Naive thymus-derived CD4-positive, alpha-beta T cell (primary cell): ENCODE measurements at regions not wholly inside any gene's neighbourhood (a gene's known extent, or its start where the extent isn't known, plus 50 kb on each side); places are given as distances from the start of the nearest gene placed in this dataset. TPM values are rescaled to one million over a fixed set of nuclear protein-coding genes. Genes with fewer than 3 reads are reported as not detected.
A peak's percentile ranks its signal among the peaks of the same experiment; 100 is the strongest.
"Not testable (repeated sequence)": the region's sequence is repeated elsewhere in the genome, so short reads cannot be mapped to it uniquely, and the experiment has no call there.

Experiments
- ATAC-seq: fragments of 150-1000 bp; cut with Tn5 transposase; 2 replicates; pipeline ENCODE4 v1.10.0; 2021; ENCODE audit warnings: mild to moderate bottlenecking, moderate library complexity
- CTCF ChIA-PET: fragments of 350-600 bp; sonication (Branson Sonifier 250); formaldehyde crosslinking; loops from one replicate; lab custom pipeline; 2021; ENCODE audit warnings: antibody characterized with exemption; lab: Charles Lee
- POLR2A ChIA-PET: fragments of 350-600 bp; sonication (Branson Sonifier 250); formaldehyde crosslinking; loops from one replicate; lab custom pipeline; 2021; ENCODE audit warnings: antibody characterized with exemption, inconsistent platforms; lab: Charles Lee
- DNase-seq, 9 donors: peaks; one replicate each; pipeline versions ENCODE4 v3.0.0 to v3.0.0-alpha.2; 2020 to 2022; ENCODE audit warnings: mixed read lengths in 1 of 9
- H3K27ac ChIP-seq: one replicate; pipeline ENCODE4 v1.7.0; 2013; ENCODE audit warnings: mild to moderate bottlenecking, low read depth, low read length, moderate library complexity
- H3K27me3 ChIP-seq, 2 donors: one replicate each; pipeline ENCODE4 v1.7.0; 2013; ENCODE audit warnings: low read length in 2 of 2, mild to moderate bottlenecking in 2 of 2, moderate library complexity in 2 of 2; ENCODE audit not compliant: control insufficient read depth in 2 of 2, insufficient read depth in 2 of 2
- H3K36me3 ChIP-seq, 3 experiments: 1 replicate in 2 of 3; 2 replicates in 1 of 3; pipeline ENCODE4 v1.7.0; 2013; ENCODE audit warnings: low read length in 3 of 3, mild to moderate bottlenecking in 3 of 3, moderate library complexity in 1 of 3; ENCODE audit not compliant: insufficient read depth in 3 of 3, control insufficient read depth in 2 of 3
- H3K4me1 ChIP-seq, 2 donors: one replicate each; pipeline ENCODE4 v1.7.0; 2013; ENCODE audit warnings: low read length in 2 of 2, mild to moderate bottlenecking in 2 of 2, moderate library complexity in 1 of 2; ENCODE audit not compliant: control insufficient read depth in 2 of 2, insufficient read depth in 2 of 2
- H3K4me3 ChIP-seq: 2 replicates; pipeline ENCODE4 v1.7.0; 2013; ENCODE audit warnings: mild to moderate bottlenecking, low read length
- H3K9me3 ChIP-seq, 3 experiments: 1 replicate in 2 of 3; 2 replicates in 1 of 3; pipeline ENCODE4 v1.7.0; 2013; ENCODE audit warnings: low read length in 3 of 3; ENCODE audit not compliant: control insufficient read depth in 2 of 3
- H3K27ac Mint-ChIP-seq, 9 donors: one replicate each; pipeline ENCODE4 v1.8.0; 2020 to 2022; ENCODE audit warnings: mixed read lengths in 9 of 9, mild to moderate bottlenecking in 8 of 9, moderate library complexity in 5 of 9, inconsistent platforms in 2 of 9
- H3K27me3 Mint-ChIP-seq, 5 donors: one replicate each; pipeline ENCODE4 v1.8.0; 2021 to 2022; ENCODE audit warnings: mixed read lengths in 5 of 5, mild to moderate bottlenecking in 1 of 5
- H3K36me3 Mint-ChIP-seq, 5 donors: one replicate each; pipeline ENCODE4 v1.8.0; 2020 to 2022; ENCODE audit warnings: mixed read lengths in 5 of 5, mild to moderate bottlenecking in 3 of 5, inconsistent platforms in 1 of 5
- H3K4me1 Mint-ChIP-seq, 7 donors: one replicate each; pipeline ENCODE4 v1.8.0; 2020 to 2022; ENCODE audit warnings: mixed read lengths in 7 of 7, mild to moderate bottlenecking in 3 of 7, inconsistent platforms in 1 of 7
- H3K4me3 Mint-ChIP-seq, 10 donors: one replicate each; pipeline ENCODE4 v1.8.0; 2020 to 2022; ENCODE audit warnings: mild to moderate bottlenecking in 10 of 10, mixed read lengths in 10 of 10, moderate library complexity in 6 of 10, inconsistent platforms in 2 of 10
- H3K9me3 Mint-ChIP-seq, 11 donors: one replicate each; pipeline ENCODE4 v1.8.0; 2020 to 2022; ENCODE audit warnings: mixed read lengths in 11 of 11, mild to moderate bottlenecking in 4 of 11, inconsistent platforms in 1 of 11, moderate library complexity in 1 of 11
- intact Hi-C, 2 donors: fragments of 100-400 bp; cut with micrococcal nuclease; formaldehyde crosslinking; loops; one replicate each; pipeline ENCODE4 v1.15.1; 2023
- microRNA-seq: library from miRNA; unstranded; fragments of <30 nt; microRNA quantifications from one replicate; pipeline ENCODE4 v1.2.0, GENCODE V29; 2022; ENCODE audit warnings: borderline microRNAs expressed

- ChIA-PET CTCF (no interaction called here), POLR2A (no interaction called here)
- ATAC-seq (no peak), DNase-seq (no peak)
- Mint-ChIP-seq H3K4me3 (no peak overlapping the region), H3K36me3 (peaks cover 0 to 4% (median 0%) of the 10 kb centered on the region in 5 donors), H3K27me3 (peaks cover 0 to 22% (median 12%) of the 10 kb centered on the region in 5 donors), H3K4me1 (peaks cover 0 to 4% (median 0%) of the 10 kb centered on the region in 7 donors), H3K27ac (no peak overlapping the region), H3K9me3 (peaks cover 0 to 10% (median 3%) of the 10 kb centered on the region in 11 donors)
- H3K4me3 ChIP-seq = no peak overlapping the region
- H3K27ac ChIP-seq = no peak overlapping the region
- intact Hi-C loops = no loop called here
- no peaks in the 10 kb centered on the region for H3K36me3 ChIP-seq
- no peaks in the 10 kb centered on the region for H3K9me3 ChIP-seq
- no peaks in the 10 kb centered on the region for H3K4me1 ChIP-seq
- H3K27me3 ChIP-seq = no peaks in the 10 kb centered on the region
Observed at GRCh38 chr3:75610773-75611172, 53.4 kb upstream of the FRG2C start.

GRCh38 chr3:75611724-75612460 is 52.2 kb upstream of the FRG2C start:
- POLR2A ChIA-PET = not testable (repeated sequence)

More at GRCh38 chr3:75611724-75612460, 52.2 kb upstream of the FRG2C start:
- H3K36me3 ChIP-seq, H3K4me3 ChIP-seq, H3K27me3 ChIP-seq, H3K4me1 Mint-ChIP-seq, ATAC-seq, CTCF ChIA-PET, H3K9me3 ChIP-seq, intact Hi-C loops, H3K4me1 ChIP-seq, H3K4me3 Mint-ChIP-seq, H3K36me3 Mint-ChIP-seq, H3K27ac Mint-ChIP-seq, H3K27ac ChIP-seq: not testable (repeated sequence)
- H3K9me3 Mint-ChIP-seq = peaks cover 0 to 10% (median 3%) of the 10 kb centered on the region in 11 donors
- H3K27me3 Mint-ChIP-seq = peaks cover 0 to 22% (median 12%) of the 10 kb centered on the region in 5 donors
- peak in 1 of 9 donors; percentile 22 for DNase-seq

Small RNA genes lying in the stretch of these regions (microRNA-seq; reads per million reads assigned to microRNA genes)
- not detected for gene MIR4444-2
